Transverse colon (tissue), 4 donors: ENCODE measurements at regions not wholly inside any gene's neighbourhood (a gene's known extent, or its start where the extent isn't known, plus 50 kb on each side); places are given as distances from the start of the nearest gene placed in this dataset.

Experiments
- CTCF ChIP-seq, 5 experiments: fragments of 200-600 bp in 3 of 5; fragments of 450-650 bp in 2 of 5; sonication (generic) in 3 of 5; IDR thresholded peaks; 1 replicate in 2 of 5; 2 replicates in 3 of 5; pipeline ENCODE4 v1.5.1; 2016 to 2017; ENCODE audit warnings: antibody characterized with exemption in 5 of 5, inconsistent platforms in 3 of 5, mild to moderate bottlenecking in 2 of 5, moderate library complexity in 1 of 5
- EP300 ChIP-seq: sonication (generic); formaldehyde crosslinking; IDR thresholded peaks from one replicate; pipeline ENCODE4 v1.6.1; 2017; ENCODE audit warnings: antibody characterized with exemption, low read depth
- POLR2A ChIP-seq: fragments of 450-650 bp; IDR thresholded peaks from one replicate; pipeline ENCODE4 v1.6.1; 2016; ENCODE audit warnings: antibody characterized with exemption, mild to moderate bottlenecking, moderate library complexity
- POLR2AphosphoS5 ChIP-seq, 3 donors: sonication (generic); formaldehyde crosslinking; IDR thresholded peaks; one replicate each; pipeline ENCODE4 v1.6.1; 2016; ENCODE audit warnings: antibody characterized with exemption in 3 of 3

- TF ChIP-seq CTCF (IDR thresholded peaks at IDR 0.05) (no peak), EP300 (no peak), POLR2AphosphoS5 (IDR thresholded peaks at IDR 0.05) (no peak), POLR2A (no peak)
Observed at GRCh38 chr1:67969446-67969845, 81.0 kb downstream of the DIRAS3 start.
